ENCODE measurements at regions not wholly inside any gene's neighbourhood (a gene's known extent, or its start where the extent isn't known, plus 50 kb on each side); places are given as distances from the start of the nearest gene placed in this dataset.

GRCh38 chr16:61540216-61540615 lies 496.0 kb downstream of the CDH8 start:
- TF ChIP-seq CTCF (IDR thresholded peaks at IDR 0.05; ENCODE audit: poor library complexity) = no peak
- TF ChIP-seq EZH2 (IDR thresholded peaks at IDR 0.05; ENCODE audit: borderline replicate concordance) = no peak

Measured in hepatocyte (in vitro differentiated cells).